OCI-M2 (cell line): ENCODE measurements at regions not wholly inside any gene's neighbourhood (a gene's known extent, or its start where the extent isn't known, plus 50 kb on each side); places are given as distances from the start of the nearest gene placed in this dataset.

ENCODE experiments used
- DNase-seq: peaks from one replicate; lab custom pipeline; 2025; ENCODE audit not compliant: unreplicated experiment; lab: John Stamatoyannopoulos, UW

- DNase-seq = no peak
Observed at GRCh38 chr2:211132573-211132972, 576.2 kb downstream of the CPS1 start.

DNA sequence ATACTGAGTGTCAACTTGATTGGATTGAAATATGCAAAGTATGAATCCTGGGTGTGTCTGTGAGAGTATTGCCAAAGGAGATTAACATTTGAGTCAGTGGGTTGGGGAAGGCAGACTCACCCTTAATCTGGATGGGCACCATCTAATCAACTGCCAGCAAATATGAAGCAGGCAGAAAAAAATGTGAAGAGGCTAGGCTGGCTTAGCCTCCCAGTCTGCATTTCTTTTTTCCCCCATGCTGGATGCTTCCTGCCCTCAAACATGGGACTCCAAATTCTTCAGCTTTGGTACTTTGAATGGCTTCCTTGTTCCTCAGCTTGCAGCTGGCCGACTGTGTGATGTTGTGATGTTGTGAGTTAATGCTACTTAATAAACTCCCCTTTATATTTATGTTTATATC, 577.4 kb downstream of the CPS1 start:
- DNase-seq = no peak

DNA sequence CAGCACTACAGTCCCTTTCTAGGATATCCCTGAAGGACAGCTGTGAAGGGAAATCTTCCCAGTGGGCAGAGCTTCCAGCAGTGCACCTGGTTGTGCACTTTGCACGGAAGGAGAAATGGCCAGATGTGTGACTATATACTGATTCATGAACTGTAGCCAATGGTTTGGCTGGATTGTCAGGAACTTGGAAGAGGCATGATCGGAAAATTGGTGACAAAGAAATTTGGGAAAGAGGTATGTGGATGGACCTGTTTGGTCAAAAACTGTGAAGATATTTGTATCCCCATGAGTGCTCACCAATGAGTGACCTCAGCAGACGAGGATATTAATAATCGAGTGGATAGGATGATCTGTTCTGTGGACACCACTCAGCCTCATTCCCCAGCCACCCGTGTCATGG, 582.2 kb downstream of the CPS1 start:
- DNase-seq = no peak

- DNase-seq = no peak
Observed at GRCh38 chr2:211141646-211142045, 585.2 kb downstream of the CPS1 start.

DNA sequence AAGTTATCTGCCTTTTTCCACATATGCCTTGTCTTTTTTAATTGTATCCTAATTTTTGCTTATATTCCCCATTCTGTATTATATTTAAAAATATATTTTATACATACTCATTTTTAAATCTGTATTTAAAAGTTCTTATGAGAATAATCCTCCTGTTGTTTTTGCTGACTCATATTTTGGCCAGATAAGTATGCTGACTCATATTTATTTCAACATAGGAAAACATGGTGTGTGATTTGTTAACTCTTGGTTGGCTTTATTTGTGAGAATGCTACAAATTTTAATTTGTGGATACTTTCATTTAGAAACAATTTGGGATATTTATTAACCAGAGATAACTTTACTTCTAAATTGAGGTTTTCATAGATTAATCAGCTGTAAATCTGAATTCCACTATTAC, 587.7 kb downstream of the CPS1 start:
- no peak for DNase-seq

- no peak for DNase-seq
Observed at GRCh38 chr2:211144974-211145665, 588.7 kb downstream of the CPS1 start.

GRCh38 chr2:211149731-211150130, 593.3 kb downstream of the CPS1 start:
- DNase-seq = no peak

GRCh38 chr2:211157211-211157610, 600.8 kb downstream of the CPS1 start:
- no peak for DNase-seq

DNA sequence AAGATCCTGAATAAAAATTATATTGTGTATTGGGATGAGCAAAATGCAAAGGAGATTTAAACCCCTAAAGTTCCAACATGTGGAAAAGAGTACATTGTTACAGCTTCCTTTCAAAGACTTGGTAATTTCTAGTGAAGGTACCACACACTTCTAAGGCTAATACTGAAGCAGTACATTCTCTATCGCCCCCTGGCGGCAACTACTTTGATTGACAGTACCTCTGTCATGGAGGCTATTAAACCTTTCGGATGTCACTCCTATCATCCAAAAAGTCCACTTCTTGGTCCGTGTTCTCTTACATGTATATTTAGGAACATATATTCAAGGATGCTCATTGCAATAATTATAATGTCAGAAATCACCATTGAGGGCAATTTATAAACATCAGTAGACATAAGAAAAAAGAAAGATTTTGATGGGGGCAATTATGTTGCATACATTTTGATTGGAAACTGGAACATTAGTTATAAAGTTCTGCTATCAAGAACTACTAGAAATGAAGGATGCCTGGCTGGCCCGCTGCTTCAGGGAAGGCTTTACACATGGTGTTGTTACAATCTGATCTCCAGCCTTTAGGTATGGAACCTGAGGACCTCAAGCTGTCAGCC, 601.6 kb downstream of the CPS1 start:
- peak; percentile 39 for DNase-seq

DNA sequence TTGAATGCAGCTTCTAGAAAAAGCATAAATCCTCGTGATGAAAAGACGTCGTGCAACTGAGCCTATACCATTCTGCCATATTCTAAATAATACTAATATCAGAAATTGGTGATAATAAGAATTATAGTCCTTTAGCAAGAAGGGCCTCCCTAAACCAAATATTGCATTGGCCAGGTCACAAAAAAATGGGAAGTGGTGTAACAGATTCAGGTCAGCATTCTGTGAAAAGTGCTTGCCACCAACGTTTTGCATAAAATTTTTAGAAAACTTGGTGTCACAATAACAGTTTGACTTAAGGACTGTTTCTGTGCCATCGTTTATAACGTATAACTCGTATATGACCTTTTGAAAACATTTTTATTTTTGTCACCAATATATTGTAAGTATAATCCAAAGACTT, 603.6 kb downstream of the CPS1 start:
- no peak for DNase-seq

DNA sequence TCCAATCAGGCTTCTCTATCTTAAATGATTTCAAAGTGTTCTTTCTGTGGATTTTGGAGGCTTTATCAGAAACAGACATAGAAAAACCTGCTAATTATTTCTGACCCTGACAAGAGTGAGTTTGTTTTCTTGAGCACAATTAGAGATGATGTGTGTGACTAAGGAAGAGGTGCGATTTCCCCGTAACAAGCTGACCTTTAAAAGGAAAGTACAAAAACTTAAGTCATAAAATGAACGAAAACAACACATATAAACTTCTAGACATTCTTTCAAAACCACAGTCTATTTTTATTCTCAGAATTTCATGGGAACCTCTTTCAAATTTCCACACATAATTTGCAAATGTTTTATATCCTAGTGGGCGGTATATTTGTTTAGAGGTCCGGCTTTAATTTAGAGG, 604.8 kb downstream of the CPS1 start:
- no peak for DNase-seq

GRCh38 chr2:211162911-211163310, 606.5 kb downstream of the CPS1 start:
- no peak for DNase-seq

GRCh38 chr2:211170843-211171242, 614.4 kb downstream of the CPS1 start:
- DNase-seq = no peak

GRCh38 chr2:211174021-211174420, 617.6 kb downstream of the CPS1 start:
- DNase-seq = no peak

GRCh38 chr2:211174631-211175030, 618.2 kb downstream of the CPS1 start:
- DNase-seq = no peak

- DNase-seq = no peak
Observed at GRCh38 chr2:211175956-211176355, 619.6 kb downstream of the CPS1 start.

DNA sequence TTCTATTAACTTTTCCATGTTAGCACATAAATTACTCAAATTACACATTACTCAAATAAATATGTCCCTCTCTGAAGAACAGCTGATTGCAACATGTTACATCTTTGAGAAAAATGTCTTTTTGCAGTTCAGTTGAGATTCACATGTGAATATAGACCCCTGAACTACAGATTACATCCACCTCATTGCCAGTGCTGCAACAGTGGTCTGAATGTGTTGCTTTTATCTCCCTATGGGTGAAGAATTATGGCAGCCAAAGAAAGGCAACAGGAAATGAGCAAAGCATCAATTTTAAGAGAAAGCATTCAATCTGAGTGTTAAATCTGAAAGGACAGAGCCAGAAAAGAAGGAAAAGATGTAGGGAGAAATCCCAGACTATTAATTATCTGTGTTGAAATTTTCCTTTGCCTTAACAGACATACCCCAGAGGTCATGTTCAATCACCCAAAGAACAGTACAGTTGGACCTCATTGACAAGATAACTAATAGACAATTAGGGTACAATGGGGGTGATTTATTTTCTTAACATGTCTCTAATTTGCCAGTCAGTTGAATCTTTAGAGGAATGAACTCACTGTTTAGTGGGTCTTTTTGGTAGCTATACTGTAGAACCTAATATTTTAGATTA, 620.2 kb downstream of the CPS1 start:
- DNase-seq = no peak

- DNase-seq = no peak
Observed at GRCh38 chr2:211181626-211182025, 625.2 kb downstream of the CPS1 start.

DNA sequence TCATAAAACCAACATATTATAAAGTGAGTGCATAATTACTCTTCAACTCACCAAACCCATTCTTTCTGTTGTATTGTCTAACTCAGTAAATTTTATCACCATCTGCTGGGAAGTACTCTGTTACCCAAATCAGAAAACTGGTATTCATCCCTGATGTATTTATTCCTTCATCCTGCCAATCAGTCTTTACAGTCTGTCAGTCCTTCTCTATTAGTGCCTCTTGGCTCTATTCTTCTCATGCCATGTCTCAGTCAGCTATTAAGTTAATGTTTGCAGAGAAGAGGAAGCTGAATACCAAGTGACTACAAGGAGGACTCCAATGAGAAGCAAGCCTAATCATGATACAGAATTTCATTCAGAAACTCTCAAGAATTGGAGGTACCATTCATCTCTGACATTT, 631.2 kb downstream of the CPS1 start:
- DNase-seq = no peak

DNA sequence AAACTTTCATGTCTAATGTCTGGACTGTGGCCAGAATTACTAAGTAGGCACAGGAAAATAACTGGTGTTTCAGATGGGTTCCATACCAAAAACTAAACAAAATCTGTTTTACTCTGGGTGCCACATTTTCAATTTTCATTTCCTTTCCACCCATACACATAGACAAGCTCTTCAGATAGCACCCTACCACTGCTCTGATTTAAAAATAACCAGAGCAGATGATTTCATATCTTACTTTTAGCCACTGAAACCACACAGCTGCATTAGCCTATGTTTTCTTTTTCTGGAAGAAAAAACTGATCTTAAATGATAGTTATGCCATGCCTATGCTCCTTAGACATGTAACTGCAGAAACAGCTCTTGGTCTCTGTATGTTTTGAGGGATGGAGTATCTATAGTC, 647.6 kb downstream of the CPS1 start:
- no peak for DNase-seq

GRCh38 chr2:211204456-211204855, 648.1 kb downstream of the CPS1 start:
- DNase-seq = no peak

DNA sequence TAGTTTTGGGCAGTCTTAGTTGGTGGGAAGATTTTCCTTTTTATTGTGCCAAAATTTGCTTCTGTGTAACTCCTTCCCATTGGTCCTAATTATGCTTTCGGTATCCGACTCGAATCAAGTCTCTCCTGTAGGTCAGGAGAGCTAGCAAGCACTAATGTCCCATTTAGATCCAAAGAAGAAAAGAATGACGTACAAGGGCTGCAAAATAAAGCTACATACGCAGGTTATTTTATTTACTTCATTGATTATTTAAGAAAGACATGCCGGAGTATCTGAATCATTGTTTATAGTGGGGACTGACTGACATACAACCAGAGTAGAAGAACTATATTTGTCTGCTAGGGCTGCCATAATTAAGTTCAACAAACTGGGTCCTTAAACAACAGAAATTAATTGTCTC, 648.5 kb downstream of the CPS1 start:
- no peak for DNase-seq

GRCh38 chr2:211205358-211205757, 649.0 kb downstream of the CPS1 start:
- no peak for DNase-seq
